C4-2B (cell line): ENCODE measurements at regions not wholly inside any gene's neighbourhood (a gene's known extent, or its start where the extent isn't known, plus 50 kb on each side); places are given as distances from the start of the nearest gene placed in this dataset.

Source experiments
- H3K27ac ChIP-seq: fragments of 450-650 bp; 2 replicates; pipeline ENCODE4 v1.5.1; 2017
- ZFX ChIP-seq: fragments of 450-650 bp; IDR thresholded peaks from 2 replicates; pipeline ENCODE4 v1.6.1; 2017
- TF ChIP-seq, protein P1 (sequence below): fragments of 450-650 bp; conservative IDR thresholded peaks from 2 replicates; pipeline ENCODE4 v1.5.1; 2017; ENCODE audit warnings: mild to moderate bottlenecking

DNA sequence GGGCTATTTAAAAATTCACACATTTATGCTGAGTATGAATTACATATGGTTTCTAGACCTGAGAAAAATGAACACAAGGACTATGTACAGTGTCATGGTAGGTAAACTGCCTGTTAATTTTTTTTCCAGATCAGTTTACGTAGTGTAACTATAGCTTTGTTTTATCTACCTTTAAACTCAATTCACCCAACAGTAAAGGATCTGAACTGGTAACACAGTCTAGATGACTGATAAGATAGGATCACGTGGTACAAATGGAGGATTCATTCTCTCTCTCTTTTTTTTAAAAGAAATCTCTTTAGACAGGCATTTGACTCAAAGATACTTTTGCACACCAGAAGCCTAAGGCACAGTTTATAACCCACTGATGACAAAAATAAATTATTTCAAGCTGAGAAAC lies 130.8 kb upstream of the ATP2B1 start:
- TF ChIP-seq, protein P1, sequence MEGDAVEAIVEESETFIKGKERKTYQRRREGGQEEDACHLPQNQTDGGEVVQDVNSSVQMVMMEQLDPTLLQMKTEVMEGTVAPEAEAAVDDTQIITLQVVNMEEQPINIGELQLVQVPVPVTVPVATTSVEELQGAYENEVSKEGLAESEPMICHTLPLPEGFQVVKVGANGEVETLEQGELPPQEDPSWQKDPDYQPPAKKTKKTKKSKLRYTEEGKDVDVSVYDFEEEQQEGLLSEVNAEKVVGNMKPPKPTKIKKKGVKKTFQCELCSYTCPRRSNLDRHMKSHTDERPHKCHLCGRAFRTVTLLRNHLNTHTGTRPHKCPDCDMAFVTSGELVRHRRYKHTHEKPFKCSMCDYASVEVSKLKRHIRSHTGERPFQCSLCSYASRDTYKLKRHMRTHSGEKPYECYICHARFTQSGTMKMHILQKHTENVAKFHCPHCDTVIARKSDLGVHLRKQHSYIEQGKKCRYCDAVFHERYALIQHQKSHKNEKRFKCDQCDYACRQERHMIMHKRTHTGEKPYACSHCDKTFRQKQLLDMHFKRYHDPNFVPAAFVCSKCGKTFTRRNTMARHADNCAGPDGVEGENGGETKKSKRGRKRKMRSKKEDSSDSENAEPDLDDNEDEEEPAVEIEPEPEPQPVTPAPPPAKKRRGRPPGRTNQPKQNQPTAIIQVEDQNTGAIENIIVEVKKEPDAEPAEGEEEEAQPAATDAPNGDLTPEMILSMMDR: no peak
- no peak for TF ChIP-seq ZFX
- H3K27ac ChIP-seq: no peak overlapping the region

DNA sequence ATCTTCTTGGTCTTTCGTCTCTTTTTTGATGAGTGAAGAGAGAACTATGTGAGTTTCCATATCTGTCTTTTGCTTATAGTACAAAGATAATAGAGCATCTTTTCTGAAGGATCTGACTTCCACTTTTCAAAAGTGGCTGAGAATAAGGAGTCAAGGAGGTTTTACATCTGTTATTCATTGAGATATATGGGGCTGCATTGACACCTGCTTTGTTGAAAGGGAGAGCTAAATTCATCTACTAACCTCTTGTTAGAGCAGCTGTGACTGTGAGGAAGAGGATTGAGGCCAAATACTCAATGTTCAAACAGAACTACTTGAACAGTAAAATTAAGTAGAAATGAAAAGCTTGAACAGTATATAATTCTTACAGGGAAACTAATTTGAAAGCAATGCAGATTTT lies 130.2 kb upstream of the ATP2B1 start:
- TF ChIP-seq ZFX: no peak
- TF ChIP-seq, protein P1: no peak

DNA sequence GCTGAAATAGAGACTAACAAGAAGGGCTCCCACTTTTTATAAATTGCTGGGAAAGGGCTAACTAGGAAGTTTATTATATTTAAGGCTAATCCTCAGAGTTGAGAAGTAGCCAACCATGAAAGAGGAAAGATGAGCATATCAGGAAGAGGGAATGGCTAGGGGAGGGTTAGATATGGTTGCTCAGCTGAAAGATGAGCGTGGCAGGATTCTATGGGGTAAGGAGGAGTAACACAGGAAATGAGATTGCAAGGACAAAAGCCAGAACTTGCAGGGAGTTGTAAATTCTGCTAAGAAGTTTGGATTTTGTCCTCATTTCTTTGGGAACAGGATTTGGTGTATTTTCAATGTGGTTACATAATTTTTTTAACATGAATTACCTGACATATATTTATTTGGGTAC lies 127.4 kb upstream of the ATP2B1 start:
- no peak for TF ChIP-seq ZFX
- H3K27ac ChIP-seq: no peak overlapping the region

More for the DNA sequence above, 130.2 kb upstream of the ATP2B1 start:
- no peak overlapping the region for H3K27ac ChIP-seq

DNA sequence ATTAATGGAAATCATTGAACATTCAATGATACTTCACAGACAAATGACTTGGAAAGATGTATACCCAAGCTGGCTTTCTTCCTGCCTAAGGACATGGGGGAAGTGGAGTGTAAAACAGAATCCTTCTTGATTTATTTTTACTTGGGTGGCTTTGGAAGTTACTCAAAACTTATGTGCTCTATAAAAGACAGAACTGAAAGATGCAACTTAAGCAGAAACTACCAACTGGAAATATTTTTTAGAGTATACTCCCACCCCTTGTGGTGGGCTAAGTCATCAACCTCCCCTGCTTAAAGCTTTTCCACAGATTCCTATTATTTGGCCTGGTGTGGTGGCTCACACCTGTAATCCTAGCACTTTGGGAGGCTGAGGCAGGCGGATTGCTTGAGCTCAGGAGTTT lies 126.0 kb upstream of the ATP2B1 start:
- TF ChIP-seq, protein P1: no peak
- no peak for TF ChIP-seq ZFX
- no peak overlapping the region for H3K27ac ChIP-seq

DNA sequence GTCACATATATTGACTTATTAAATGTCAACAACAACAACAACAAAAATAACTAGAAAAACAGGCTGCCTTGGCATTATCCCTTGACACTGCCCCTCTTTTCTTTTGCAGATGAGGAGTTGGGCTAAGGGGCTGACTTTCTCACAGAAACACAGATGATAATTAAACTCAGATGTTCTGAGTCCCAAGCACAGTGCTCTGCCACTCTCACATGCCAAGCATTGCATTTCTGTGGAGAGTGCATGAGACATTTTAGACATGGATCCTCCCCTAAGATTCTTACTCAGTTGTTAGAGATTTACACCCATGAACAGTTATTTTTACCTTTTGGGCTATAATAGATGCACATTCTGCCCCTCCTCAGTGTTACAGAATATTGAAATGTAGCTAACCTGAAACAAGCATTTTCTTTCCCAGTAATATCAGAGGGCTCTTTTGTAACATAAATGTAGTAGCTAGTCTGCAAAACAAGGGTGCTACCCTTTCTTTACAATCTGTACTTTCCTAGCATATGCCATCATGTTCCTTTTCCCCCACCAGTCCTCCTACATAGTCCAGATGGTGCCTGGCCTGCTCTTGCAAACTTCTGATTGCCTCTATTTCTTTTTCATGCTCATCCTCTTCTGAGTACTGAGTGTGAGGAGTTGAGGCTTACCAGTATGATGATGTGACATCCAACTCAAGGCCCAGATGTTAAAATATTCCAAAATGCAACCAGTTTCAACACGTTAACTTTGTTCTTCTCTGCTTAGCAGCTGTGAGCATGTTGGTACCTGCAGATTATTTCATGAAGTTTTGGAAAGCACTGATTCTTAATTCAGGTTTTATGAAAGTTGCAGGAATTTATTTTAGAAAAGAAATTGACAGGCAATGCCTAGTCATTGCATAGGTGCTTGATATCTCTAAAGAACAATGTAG lies 125.0 kb upstream of the ATP2B1 start:
- no peak overlapping the region for H3K27ac ChIP-seq
- no peak for TF ChIP-seq ZFX
- TF ChIP-seq, protein P1: no peak

DNA sequence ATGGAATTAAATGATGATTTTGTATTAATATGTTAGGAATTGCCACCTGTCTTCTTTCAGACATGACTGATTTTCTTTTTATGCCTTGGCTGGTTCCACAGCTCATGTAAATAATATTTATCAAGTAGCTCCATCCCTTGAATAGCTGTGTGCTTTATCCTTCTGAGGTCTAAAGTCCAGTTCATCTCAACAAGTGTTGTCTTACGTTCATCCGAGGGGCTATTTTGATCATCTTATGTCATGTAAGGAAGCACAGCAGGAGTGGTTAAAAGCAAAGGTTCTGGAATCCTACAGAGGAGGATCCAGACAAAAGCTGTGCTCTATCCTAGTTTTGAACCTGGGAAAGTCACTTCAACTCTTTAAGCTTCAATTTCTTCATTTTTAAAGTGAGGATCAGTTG lies 123.7 kb upstream of the ATP2B1 start:
- TF ChIP-seq, protein P1: no peak
- no peak overlapping the region for H3K27ac ChIP-seq

DNA sequence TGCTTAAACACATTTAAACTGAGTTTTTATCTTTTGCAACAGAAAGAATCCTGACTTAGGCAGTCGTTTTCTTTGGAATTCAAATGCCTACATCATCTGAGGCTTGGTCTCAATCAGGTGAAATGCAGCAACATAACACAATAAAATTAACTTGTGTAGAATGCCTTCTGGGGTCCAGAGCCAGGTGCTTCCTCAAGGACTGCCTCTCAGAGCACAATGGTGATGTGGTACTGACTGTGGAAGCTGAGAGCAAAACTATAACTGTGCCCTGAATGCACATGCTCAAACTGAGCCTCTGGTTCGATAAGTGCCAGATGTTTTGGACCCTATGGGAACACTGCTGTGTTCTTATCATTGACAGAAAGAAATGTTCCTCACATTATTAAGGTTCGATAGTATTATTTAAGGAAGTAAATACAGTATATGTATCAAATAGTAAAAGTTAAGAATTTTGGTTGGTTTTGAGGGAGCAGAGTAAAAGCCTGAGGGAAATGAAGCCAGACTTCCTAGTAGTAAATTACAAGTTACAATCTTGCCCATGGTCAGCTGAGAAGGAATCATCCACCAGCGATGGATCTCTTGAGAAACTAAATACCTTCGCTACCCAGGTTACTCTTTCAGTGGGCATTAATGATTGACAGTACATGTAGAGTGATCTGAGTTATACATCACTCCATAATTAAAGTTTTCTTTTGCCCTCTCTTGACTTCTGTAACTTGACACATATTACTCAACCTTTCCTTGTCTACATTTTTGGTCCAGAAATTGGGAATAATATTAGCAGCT lies 122.9 kb upstream of the ATP2B1 start:
- no peak overlapping the region for H3K27ac ChIP-seq
- no peak for TF ChIP-seq ZFX
- TF ChIP-seq, protein P1: no peak
